HG02870 (cell line): ENCODE measurements at regions not wholly inside any gene's neighbourhood (a gene's known extent, or its start where the extent isn't known, plus 50 kb on each side); places are given as distances from the start of the nearest gene placed in this dataset.
"Not testable (repeated sequence)": the region's sequence is repeated elsewhere in the genome, so short reads cannot be mapped to it uniquely, and the experiment has no call there.

Source experiments
- ATAC-seq: cut with Tn5 transposase; IDR thresholded peaks from one replicate; pipeline ENCODE4 v1.9.1; 2021; ENCODE audit warnings: mild to moderate bottlenecking, moderate library complexity; ENCODE audit not compliant: unreplicated experiment

DNA sequence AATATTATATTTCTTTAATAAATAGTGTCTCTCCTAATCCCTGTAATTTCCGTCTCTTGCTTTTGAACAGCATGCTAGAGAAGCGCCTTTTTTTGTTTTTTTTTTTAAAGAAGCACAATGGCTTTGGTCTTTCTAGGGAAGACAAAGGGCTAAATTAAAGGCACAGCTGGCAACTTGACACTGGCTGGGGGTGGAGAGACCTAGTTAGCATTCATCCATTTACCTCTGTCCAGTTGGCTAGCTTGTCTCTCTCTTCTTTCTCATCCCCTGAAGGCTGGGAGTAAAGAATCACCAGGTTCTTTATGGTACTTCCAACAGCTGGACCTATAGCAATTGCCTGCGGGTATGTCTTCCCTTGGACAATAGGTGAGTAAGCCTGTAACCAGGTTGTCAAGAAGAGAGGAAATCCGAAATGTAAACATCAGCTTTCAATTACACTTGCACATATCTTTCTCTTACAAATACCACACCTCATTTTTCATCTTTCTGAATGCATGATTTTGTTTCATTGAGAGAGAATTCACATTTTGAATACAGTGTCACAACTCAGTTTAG is 178.4 kb upstream of the GPR101 start:
- no peak for ATAC-seq

DNA sequence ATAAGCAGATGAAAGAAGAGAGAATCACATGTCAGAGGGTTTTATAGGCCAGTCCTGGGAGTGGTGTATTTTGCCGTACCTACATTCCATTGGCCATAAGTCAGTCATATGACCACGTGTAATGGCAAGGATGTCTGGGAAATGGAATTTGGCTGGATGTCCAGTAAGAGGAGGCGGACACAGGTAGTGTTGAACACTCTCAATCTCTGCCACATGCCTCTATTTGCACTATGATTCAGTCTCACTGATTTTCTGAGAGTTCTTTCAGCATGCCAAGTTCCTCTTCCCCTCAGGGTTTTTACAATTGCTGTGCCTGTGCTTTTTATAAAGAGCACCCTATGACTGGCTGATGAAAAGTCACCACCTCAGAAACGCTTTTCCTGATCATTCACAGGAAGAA is 164.2 kb upstream of the GPR101 start:
- no peak for ATAC-seq

DNA sequence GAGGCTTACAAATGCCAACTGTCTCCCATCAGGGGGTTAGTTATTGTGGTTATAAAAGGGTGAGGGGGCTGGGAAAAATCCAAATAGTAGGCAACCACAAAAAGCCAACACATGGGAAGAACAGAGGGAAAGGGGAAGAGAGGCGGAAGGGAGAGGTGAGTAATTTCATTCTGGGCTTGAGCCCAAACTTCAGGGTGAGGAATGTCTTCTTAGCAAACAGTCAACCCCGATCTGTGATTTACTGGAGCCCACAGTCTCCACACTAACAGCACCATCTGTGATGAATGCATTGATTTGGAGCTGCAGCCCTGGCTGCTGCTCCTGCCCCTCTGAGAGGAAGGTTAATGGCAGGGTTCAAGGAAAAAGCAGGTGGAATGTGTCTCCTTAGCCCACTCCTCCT is 162.2 kb upstream of the GPR101 start:
- ATAC-seq: no peak

DNA sequence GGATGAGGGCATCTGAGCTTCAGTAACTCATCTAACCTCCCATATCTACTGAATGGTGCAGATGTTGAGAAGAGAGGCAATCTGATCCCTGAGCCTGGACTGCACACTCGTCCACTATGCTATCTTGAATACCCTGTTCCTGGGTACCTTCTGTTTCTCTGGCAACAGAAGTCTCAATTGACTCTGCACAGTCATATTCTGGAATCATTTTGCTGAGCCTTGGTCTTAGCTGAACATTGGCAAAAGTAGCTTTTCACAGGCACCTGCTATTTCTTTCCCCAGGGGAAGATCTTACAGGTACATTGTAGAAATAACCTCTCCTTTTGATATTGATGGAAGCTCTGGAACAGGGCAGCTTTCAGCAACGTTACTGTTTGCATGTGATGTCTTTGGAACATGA is 161.5 kb upstream of the GPR101 start:
- ATAC-seq: no peak

DNA sequence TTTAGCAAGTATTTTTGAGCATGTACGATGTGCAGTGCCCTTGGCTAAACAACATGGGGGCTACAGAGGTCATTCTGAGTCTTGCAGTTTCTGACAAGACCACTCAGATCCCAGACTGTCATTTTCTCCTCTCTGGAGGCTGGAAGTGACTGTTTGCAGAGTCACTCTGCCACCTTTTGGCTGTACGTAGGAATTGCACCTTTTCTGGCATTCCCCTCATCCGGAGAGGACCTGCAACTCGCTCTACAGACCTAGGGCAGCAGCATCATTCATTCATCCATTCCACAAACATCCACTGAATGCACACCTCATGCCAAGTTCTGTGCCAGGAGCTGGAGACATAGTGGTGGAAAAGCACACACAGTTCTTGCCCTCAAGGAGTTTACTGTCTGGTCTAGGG is 160.4 kb upstream of the GPR101 start:
- ATAC-seq: peak; percentile 68

DNA sequence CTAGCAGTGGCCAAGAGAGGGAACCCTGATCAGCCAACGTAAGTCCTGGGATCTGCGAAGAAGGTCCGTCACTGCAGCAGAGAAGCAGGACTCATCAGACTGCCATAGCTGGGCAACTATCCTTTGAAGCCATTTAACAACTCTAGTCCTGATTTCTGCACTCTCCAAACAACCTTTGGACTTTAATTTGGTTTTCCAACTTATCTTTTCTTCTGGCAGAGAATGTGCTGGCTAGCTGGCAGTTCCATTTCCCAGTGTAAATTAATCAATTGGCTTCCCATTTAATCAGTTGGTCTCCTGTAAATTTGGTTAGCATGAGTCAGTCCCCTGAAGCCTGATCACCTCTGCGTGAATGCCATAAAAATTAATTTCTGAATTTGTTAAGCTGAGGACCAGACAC is 153.7 kb upstream of the GPR101 start:
- ATAC-seq: no peak

DNA sequence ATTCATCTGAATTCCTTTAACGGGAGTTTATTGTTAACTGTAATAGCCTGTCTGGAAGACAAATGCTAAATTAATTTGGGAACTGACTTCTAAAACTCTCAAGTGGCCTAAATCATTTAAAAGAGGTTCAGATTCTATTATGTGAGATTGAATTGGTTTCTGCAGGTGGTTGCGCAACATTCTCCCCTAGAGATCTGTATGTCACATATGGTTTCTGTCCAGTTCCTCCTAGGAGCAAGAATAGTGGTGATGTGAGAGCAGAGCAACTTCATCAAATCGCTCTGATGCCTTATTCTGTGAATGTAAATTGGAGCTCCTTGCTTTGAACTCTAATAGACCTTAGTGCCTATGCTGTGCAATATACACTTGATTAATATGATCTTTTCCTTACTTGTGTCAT is 144.6 kb upstream of the GPR101 start:
- ATAC-seq: no peak

DNA sequence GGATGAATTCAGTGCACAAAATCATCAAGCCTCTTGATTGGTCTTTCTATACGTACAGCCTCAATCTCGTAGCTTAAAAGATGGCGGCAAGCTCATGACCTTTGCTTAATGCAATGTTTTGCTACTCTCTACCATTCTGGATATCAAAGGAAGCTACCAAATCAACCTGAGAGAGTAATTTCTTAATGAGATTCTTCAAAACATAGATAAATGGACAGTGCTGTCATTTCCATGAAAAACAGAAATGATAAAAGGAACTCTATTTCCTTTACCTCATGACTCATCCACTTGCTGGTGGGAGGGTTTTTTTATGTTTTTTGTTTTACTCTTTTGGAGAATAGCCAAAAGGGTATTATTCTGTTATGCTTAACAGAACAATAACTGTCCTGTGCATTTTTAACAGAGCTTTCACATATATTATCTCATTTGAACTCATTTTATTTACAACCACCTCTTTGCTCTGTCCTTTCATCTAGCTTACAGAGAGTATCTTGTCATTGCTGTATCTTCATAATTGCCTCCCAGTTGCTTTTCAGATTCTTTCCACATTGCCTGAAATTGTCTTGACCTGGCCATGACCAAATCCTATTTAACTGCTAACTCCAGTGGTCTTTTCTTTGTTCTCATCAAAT is 138.6 kb upstream of the GPR101 start:
- no peak for ATAC-seq

DNA sequence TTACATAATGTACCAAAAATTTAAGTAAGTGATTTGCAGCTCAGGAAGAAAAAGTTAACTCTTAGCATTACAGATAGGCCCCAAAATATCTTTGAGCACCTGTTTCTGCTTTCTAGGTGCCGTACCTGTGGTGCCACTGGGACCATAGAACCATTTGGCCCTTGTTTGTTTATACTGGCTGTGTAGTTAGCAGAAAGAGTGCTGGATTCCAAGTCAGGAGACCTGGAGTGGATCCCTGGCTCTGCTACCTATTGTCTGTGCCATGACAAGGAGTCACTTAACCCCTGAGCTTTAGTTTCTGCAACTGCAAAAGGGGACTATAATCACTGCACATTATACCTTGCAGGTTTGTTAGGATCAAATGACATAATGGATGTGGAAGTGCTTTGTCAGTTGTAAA is 137.8 kb upstream of the GPR101 start:
- ATAC-seq: no peak

DNA sequence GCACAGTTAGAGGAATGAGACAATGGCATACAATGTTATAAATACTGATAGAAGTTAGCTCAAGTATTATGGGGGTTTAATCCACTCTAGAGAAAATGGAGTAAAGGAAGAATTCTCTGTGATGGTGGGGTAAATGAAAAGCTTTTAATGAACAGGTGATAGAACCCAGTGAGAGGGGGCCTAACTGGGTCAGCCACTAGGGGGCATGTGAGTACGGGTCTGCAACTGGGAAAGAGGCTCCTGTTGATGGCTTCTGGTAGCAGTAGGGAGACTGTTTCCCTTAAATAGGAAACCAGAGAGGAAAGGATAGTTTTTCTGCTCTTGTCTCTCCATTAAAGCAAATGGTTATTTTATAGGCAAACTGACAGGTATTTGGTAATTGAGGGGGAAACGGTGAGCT is 132.8 kb upstream of the GPR101 start:
- ATAC-seq: no peak

DNA sequence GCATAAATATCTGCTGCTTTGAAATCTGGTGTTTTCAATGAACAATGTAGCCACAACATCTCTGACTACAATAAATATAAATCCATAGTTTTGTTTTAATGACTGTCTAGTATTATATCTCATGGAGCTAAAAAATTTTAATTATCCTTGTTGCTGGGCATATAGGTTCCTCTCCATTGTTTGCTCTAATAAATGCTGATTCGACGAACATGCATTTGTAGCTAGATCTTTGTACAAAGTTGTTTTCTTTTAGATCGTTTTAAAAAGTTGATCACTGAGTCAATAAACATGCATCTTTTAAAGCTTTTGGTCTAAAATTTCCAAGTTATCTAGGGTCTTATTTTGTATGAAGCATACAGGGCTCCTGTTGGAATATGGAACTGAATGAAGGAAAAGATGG is 130.5 kb upstream of the GPR101 start:
- ATAC-seq: no peak

DNA sequence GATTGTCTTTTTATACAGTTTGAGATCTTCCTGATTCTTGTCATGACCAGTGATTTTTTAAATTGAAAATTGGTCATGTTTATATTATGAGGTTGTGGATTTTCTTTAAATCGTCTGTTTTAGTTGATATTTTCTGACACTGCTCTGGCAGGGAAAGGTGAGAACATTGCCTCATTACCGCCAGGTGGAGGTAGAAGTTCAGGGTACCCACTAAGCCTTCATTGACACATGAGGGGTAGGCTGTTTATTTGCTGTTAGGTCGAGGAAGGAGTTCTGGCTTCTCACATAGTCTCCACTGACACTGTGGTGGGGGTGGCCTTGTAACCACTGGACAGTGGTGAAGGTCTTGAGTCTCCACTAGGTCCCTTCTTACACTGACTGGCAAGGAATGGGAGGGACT is 117.6 kb upstream of the GPR101 start:
- ATAC-seq: no peak

DNA sequence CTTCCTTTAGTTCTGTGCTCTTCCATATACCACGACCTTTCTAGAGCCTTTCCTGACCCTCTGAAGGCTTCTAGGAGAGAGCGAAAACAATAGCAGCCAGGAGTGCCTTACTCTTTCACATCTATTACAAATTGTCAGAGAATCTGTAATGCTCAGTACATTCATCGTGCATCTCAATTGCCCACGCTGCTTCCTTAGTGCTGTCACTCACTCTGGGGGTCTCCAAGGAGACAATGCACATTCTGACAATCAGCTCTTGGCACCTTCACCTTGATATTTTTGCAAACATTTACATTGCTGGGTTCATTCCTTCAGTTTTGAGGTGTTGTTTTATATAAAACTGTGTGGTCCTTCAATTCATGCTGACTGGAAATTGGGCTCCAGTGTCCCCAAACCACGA is 110.1 kb upstream of the GPR101 start:
- no peak for ATAC-seq

DNA sequence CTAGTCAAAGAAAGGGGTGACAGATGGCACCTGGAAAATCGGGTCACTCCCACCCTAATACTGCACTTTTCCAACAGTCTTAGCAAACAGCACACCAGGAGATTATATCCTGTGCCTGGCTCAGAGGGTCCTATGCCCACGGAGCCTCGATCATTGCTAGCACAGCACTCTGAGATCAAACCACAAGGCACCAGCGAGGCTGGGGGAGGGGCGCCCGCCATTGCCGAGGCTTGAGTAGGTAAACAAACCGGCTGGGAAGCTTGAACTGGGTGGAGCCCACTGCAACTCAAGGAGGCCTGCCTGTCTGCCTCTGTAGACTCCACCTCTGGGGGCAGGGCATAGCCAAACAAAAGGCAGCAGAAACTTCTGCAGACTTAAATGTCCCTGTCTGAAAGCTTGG is 88.9 kb upstream of the GPR101 start:
- not testable (repeated sequence) for ATAC-seq

DNA sequence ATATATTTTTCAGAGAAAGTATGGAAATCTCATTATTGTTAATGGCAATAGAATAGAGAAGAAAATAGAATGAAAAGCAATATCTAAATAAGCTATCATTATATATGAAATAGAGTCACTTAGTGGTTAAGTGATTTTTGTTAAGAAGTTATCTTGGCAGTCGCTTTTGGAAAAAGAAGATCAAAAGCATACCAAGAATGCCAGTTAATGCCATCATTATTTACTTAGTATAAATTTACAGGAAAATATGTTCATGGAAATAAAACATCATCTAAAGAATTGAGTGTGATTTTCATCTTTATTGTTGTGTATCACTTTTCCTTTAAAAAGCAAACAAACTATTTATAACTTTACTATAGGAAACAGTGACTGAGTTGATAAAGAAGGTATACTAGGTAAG is 85.3 kb upstream of the GPR101 start:
- no peak for ATAC-seq

DNA sequence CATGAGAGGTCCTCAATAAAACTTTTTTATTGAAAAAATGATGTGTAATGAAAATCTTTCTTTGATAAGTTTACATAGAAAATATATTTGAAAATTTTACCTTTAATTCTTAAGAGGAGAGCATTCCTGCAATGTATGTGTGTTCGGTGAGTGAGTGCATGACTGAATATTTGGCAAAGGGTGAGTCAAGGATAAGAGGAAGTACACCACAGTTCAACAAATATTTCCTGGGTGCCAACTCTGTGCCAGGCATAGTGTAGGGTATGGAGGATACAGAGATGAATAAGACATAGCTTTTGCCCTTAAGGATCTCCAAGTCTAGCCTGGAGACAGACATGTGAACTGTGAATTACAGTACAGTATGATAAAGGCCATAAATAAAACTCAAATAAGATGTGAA is 84.7 kb upstream of the GPR101 start:
- no peak for ATAC-seq

DNA sequence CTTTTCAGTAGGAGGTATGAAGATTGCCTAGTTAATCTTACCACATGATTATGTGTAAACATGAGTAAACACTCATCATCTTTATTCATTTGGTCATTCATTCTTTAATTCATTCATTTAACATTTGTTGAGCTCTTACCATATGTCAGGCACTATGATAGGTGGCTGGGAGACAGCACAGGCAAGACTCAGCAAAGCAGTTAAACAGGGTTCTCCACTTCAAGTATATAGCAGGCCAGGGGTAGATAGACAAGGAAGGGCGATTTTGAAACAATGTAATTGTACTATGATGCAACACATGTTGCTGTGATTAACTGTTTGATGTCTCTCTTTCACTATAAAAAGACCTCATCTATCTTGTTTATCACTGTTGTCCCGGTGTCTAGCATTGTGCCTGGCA is 84.3 kb upstream of the GPR101 start:
- no peak for ATAC-seq

DNA sequence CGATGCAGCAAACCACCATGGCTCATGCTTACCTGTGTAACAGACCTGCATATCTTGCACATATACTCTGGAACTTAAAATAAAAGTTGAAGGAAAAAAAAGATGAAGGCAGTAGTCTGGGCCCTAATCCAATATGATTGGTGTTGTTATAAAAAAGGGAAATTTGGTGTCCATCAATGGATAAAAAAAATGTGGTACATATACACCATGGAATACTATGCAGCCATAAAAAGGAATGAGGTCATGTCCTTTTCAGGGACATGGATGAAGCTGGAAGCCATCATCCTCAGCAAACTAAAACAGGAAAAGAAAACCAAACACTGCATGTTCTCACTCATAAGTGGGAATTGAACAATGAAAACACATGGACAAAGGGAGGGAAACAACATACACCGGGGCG is 74.1 kb upstream of the GPR101 start:
- not testable (repeated sequence) for ATAC-seq

DNA sequence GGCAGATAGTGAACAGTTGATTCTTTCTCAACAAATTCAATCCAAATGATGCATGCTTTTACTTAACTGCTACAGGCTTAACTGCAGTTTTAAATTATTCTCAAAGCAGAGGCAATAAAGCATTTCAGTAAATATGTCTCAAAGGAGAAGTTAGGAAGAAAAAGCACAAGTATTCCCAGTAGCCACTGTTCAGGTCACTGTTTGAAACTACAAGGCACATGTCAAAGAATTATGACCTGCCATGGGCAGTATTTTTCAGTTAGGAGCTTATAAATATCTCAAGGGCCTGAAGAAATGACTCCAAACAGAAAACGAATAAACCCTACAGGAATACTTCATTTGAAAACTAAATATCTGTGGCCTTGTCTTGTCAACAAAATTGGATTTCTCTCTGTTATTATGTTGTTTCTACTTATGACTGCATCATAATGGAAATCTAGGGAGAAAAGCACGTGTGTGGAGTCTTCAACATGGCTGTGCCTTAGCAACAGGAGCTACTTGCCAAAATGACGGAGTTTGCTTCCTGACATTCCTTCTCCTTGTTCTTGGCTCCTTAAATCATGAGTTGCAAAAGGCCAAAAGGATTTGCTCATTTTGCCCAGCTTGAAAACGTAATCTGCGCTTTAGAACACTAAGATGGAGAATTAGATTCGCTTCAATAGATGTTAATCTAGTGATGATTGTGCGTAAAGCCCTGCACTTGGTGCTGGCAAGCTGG is 67.6 kb upstream of the GPR101 start:
- ATAC-seq: no peak
